Caki2 (cell line): ENCODE measurements at regions not wholly inside any gene's neighbourhood (a gene's known extent, or its start where the extent isn't known, plus 50 kb on each side); places are given as distances from the start of the nearest gene placed in this dataset.

ENCODE experiments used
- DNase-seq: peaks from one replicate; pipeline ENCODE4 v3.0.0-alpha.2; 2015; ENCODE audit warnings: low read depth
- in situ Hi-C: cut with HindIII; loops from 2 replicates; pipeline ENCODE4 v1.10.0; 2016; ENCODE audit warnings: low sequenced_read_pairs, low pct_unique_long_range_greater_than_20kb, mixed read lengths

GRCh38 chr4:19455850-19456602 lies 795.7 kb upstream of the SLIT2 start:
- in situ Hi-C loops = no loop called here
- peak; percentile 71 for DNase-seq

- peak; percentile 40 for DNase-seq
- in situ Hi-C loops = no loop called here
Observed at GRCh38 chr4:19455196-19455595, 796.5 kb upstream of the SLIT2 start.

- no peak for DNase-seq
- in situ Hi-C loops = no loop called here
Observed at GRCh38 chr4:19438233-19438632, 813.5 kb upstream of the SLIT2 start.

GRCh38 chr4:19437008-19437407 lies 814.7 kb upstream of the SLIT2 start:
- in situ Hi-C loops = no loop called here
- no peak for DNase-seq

GRCh38 chr4:19429684-19430083 lies 822.0 kb upstream of the SLIT2 start:
- in situ Hi-C loops = no loop called here
- no peak for DNase-seq

- no peak for DNase-seq
- in situ Hi-C loops = no loop called here
Observed at GRCh38 chr4:19425146-19425545, 826.6 kb upstream of the SLIT2 start.

GRCh38 chr4:19417256-19417655 lies 834.4 kb upstream of the SLIT2 start:
- no peak for DNase-seq
- in situ Hi-C loops = no loop called here

- DNase-seq = no peak
- in situ Hi-C loops = no loop called here
Observed at GRCh38 chr4:19416146-19416545, 835.6 kb upstream of the SLIT2 start.

GRCh38 chr4:19408490-19408889 lies 843.2 kb upstream of the SLIT2 start:
- in situ Hi-C loops = no loop called here
- no peak for DNase-seq

- no peak for DNase-seq
- in situ Hi-C loops = no loop called here
Observed at GRCh38 chr4:19406789-19407188, 844.9 kb upstream of the SLIT2 start.

GRCh38 chr4:19403786-19404370 lies 847.8 kb upstream of the SLIT2 start:
- DNase-seq = no peak
- in situ Hi-C loops = no loop called here

GRCh38 chr4:19402581-19403065 lies 849.1 kb upstream of the SLIT2 start:
- no peak for DNase-seq
- in situ Hi-C loops = no loop called here

GRCh38 chr4:19401301-19402080 lies 850.2 kb upstream of the SLIT2 start:
- in situ Hi-C loops = no loop called here
- DNase-seq = no peak

- in situ Hi-C loops = no loop called here
- no peak for DNase-seq
Observed at GRCh38 chr4:19400820-19401219, 850.9 kb upstream of the SLIT2 start.

- in situ Hi-C loops = no loop called here
- DNase-seq = no peak
Observed at GRCh38 chr4:19399001-19399400, 852.7 kb upstream of the SLIT2 start.

- in situ Hi-C loops = no loop called here
- peak; percentile 58 for DNase-seq
Observed at GRCh38 chr4:19386786-19387185, 864.9 kb upstream of the SLIT2 start.

GRCh38 chr4:19382993-19383756 lies 868.5 kb upstream of the SLIT2 start:
- in situ Hi-C loops = no loop called here

GRCh38 chr4:19381068-19381467 lies 870.6 kb upstream of the SLIT2 start:
- in situ Hi-C loops = no loop called here
- no peak for DNase-seq

More at GRCh38 chr4:19382993-19383756, 868.5 kb upstream of the SLIT2 start:
- peak; percentile 37 for DNase-seq
